Liver (tissue), 3 donors: ENCODE measurements at regions not wholly inside any gene's neighbourhood (a gene's known extent, or its start where the extent isn't known, plus 50 kb on each side); places are given as distances from the start of the nearest gene placed in this dataset.

Experiments used
- CTCF ChIP-seq: fragments of 150-350 bp; IDR thresholded peaks from 2 replicates; pipeline ENCODE4 v1.5.1; 2017; ENCODE audit warnings: improper control_type of control experiment, low read depth, low read length; ENCODE audit not compliant: missing input control
- EGR1 ChIP-seq, 2 donors: IDR thresholded peaks; 2 replicates each; pipeline ENCODE4 v1.6.1; 2016 to 2018; ENCODE audit warnings: antibody characterized with exemption in 2 of 2, low read depth in 2 of 2
- MAX ChIP-seq: IDR thresholded peaks from 2 replicates; pipeline ENCODE4 v1.6.1; 2016; ENCODE audit warnings: antibody characterized with exemption
- donor health status: healthy.
- donor health status: healthy.

- TF ChIP-seq MAX (no peak), CTCF (no peak), EGR1 (IDR thresholded peaks at IDR 0.05; ENCODE audit: low read depth in 2 of 2) (no peak)
Measured at GRCh38 chr12:112671564-112671963, 120.0 kb upstream of the RPH3A start.
